Muscle of leg (tissue), 3 donors: ENCODE measurements at regions not wholly inside any gene's neighbourhood (a gene's known extent, or its start where the extent isn't known, plus 50 kb on each side); places are given as distances from the start of the nearest gene placed in this dataset.
"Not testable (repeated sequence)": the region's sequence is repeated elsewhere in the genome, so short reads cannot be mapped to it uniquely, and the experiment has no call there.

ENCODE experiments used
- DNase-seq: peaks from one replicate; pipeline ENCODE4 v3.0.0; 2013
- H3K27ac ChIP-seq: one replicate; pipeline ENCODE4 v1.5.1; 2013; ENCODE audit warnings: mild to moderate bottlenecking, low read length, control low read depth
- H3K27me3 ChIP-seq: one replicate; pipeline ENCODE4 v1.6.1; 2013; ENCODE audit warnings: low read length; ENCODE audit not compliant: control insufficient read depth, insufficient read depth
- H3K36me3 ChIP-seq: one replicate; pipeline ENCODE4 v1.6.1; 2013; ENCODE audit warnings: low read length; ENCODE audit not compliant: control insufficient read depth, insufficient read depth
- H3K4me1 ChIP-seq: one replicate; pipeline ENCODE4 v1.6.1; 2013; ENCODE audit warnings: low read length; ENCODE audit not compliant: control insufficient read depth, insufficient read depth
- H3K4me3 ChIP-seq: one replicate; pipeline ENCODE4 v1.5.1; 2013; ENCODE audit warnings: low read length, control low read depth
- H3K9me3 ChIP-seq: replicated peaks from 2 replicates; pipeline ENCODE4 v1.6.1; 2013; ENCODE audit warnings: low read depth, low read length; ENCODE audit not compliant: control insufficient read depth
- WGBS: methylation state at CpG from one replicate; pipeline ENCODE4 v1.1.5; 2013; ENCODE audit warnings: missing lambda C conversion rate; ENCODE audit not compliant: insufficient coverage; 5-methylcytosine and 5-hydroxymethylcytosine counted together

DNA sequence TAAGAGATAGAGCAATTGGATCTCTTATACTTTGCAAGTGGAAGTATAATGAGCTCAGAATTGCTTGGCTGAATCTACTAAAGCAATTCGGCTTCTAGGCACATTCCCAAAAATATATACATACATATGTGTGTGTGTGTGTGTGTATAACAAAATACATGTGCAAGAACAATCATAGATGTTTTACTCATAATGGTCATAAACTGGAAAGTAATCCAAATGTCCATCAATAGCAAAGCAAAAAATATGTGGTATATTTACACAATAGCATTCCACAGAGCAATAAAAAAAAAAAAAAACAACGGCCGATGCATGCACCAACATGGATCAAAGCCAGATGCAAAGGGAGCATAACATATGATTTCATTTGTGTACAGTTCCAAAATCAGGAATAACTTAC, 707.9 kb downstream of the RFPL4B start:
- WGBS: no CpG with 5 or more reads among the region's 3 CpGs
- H3K27ac ChIP-seq: no peak overlapping the region
- peaks cover 2% of the 10 kb centered on the region for H3K4me1 ChIP-seq
- H3K4me3 ChIP-seq: no peak overlapping the region
- H3K9me3 ChIP-seq: peaks cover 5% of the 10 kb centered on the region
- peak; percentile 88 for DNase-seq
- H3K27me3 ChIP-seq: no peaks in the 10 kb centered on the region
- no peaks in the 10 kb centered on the region for H3K36me3 ChIP-seq

DNA sequence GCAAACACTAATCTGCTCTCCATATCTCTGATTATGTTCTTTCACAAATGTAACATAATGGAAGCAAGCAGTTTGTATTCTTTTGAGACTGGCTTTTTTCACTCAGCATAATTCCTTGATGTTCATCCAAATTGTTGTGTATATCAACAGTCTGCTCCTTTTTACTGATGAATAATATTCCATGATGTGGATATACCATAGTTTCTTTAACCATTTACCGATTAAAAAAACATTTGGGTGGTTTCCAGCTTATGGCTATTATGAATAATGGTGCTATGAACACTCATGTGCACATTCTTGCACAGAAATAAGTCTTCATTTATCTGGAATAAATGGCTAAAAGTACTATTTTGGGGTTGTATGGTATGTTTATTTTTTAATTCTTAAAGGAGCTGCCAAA, 708.9 kb downstream of the RFPL4B start:
- DNase-seq: no peak
- Histone ChIP-seq H3K4me1 (peaks cover under 1% of the 10 kb centered on the region), H3K4me3 (no peak overlapping the region), H3K9me3 (peaks cover 5% of the 10 kb centered on the region), H3K36me3 (no peaks in the 10 kb centered on the region), H3K27ac (no peak overlapping the region), H3K27me3 (no peaks in the 10 kb centered on the region)
- no CpG with 5 or more reads among the region's 1 CpG for WGBS

DNA sequence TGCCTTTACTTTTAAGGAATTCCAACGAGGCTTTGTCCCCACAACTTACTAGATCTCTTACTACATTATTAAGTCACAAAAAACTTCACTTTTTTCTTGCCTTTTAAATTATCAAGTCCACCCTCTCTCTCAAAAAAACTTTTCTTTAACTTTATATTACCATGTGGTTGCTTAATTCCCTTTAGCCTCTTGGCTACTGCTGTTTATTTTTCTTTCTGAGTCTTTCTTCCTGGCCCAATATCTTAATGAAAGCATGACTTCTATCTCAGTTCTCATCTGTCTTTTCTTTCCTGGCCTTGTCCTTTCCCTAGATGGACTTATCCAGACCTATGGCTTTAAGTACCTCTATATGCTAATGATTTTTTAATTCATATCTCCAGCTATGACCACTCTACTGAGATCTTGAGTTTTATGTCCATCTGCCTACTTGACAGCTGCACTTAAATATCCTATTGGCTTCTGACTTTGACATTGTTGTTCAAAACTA, 710.5 kb downstream of the RFPL4B start:
- Histone ChIP-seq H3K27me3 (no peaks in the 10 kb centered on the region), H3K4me1 (no peaks in the 10 kb centered on the region), H3K27ac (no peak overlapping the region), H3K9me3 (peaks cover 5% of the 10 kb centered on the region), H3K36me3 (no peaks in the 10 kb centered on the region), H3K4me3 (no peak overlapping the region)
- WGBS: 67% methylated on average over 1 of the region's 1 CpG
- no peak for DNase-seq

DNA sequence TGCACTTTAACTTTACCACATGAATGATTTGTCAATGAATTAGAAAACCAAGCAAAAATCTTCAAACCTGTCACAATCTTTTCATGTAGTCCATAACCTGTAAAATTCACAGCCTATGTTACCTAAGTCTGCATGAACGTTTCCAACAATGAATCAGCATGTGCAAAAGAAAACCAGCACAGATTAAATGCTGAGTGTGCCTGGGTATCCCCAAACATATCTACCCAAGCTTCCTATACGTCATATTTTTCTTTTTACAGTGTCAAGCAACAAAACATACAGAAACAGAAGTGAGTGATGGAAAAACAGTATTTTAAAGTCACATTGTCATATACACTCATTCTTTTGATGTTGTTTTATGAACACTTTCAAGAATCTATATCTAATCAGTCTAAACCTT, 713.5 kb downstream of the RFPL4B start:
- no peak for DNase-seq
- no CpG with 5 or more reads among the region's 2 CpGs for WGBS
- H3K27me3 ChIP-seq: no peaks in the 10 kb centered on the region

DNA sequence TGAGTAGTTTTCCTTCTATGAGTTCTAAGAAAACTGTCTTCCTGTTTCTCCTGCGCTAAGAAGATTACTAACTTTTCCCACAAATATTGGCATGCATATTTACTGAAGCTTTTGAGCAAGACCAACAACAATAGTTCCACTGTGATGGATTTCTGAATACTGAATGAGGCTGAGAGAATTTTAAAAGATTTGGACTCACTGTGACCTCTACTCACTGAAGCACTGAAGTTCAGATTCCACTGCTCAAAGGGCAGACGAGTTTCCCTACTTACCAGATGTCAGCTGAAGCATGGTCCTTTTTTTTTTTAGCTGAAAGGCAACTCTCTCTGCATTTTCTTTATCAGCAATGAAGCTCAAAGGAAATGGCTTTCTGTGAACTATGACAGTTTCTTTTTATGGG, 718.5 kb downstream of the RFPL4B start:
- H3K27me3 ChIP-seq: no peaks in the 10 kb centered on the region
- WGBS: no CpG with 5 or more reads among the region's 2 CpGs
- peak; percentile 85 for DNase-seq
- peak overlapping the region; percentile 16 for H3K27ac ChIP-seq
- no peaks in the 10 kb centered on the region for H3K4me1 ChIP-seq
- no peaks in the 10 kb centered on the region for H3K36me3 ChIP-seq
- no peak overlapping the region for H3K4me3 ChIP-seq
- H3K9me3 ChIP-seq: no peaks in the 10 kb centered on the region

More for the DNA sequence above, 713.5 kb downstream of the RFPL4B start:
- Histone ChIP-seq H3K9me3 (peaks cover 5% of the 10 kb centered on the region), H3K36me3 (no peaks in the 10 kb centered on the region), H3K4me3 (no peak overlapping the region), H3K27ac (no peak overlapping the region), H3K4me1 (no peaks in the 10 kb centered on the region)

DNA sequence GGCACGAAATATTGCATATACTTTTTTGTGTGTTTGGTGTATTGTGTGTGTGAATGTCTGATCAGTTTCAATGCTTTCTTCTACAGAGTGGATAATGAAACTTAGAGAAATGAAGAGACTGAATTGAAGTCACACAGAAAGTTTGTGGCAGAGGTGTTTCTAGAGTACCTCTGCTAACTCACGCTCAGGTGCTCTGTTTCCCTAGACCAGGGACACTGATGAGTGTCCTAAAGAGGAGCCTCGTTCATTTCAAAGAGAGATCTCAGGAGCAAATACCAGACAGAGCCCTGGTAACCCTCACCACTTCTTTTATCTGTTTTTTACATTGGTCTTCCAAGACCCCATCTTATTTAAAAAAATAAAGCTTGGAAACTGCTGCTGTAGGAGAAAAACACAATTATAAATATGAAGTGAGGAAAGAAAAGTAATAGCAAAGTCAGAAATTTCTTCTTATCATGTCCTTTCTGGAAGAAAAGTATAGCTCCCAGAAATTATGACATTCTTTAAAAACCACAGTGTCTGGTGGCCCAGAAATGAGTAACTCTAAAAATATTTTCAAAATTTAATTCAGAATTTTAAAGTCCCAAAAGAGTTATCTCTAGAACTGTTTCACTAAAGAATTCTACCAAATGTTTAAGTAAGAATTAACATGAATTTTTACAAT, 720.6 kb downstream of the RFPL4B start:
- WGBS: 83% methylated on average over 1 of the region's 3 CpGs
- Histone ChIP-seq H3K4me1 (no peaks in the 10 kb centered on the region), H3K36me3 (no peaks in the 10 kb centered on the region), H3K4me3 (no peak overlapping the region), H3K27me3 (no peaks in the 10 kb centered on the region), H3K9me3 (peaks cover 2% of the 10 kb centered on the region), H3K27ac (peak overlapping the region; percentile 71)
- peak; percentile 53 for DNase-seq

DNA sequence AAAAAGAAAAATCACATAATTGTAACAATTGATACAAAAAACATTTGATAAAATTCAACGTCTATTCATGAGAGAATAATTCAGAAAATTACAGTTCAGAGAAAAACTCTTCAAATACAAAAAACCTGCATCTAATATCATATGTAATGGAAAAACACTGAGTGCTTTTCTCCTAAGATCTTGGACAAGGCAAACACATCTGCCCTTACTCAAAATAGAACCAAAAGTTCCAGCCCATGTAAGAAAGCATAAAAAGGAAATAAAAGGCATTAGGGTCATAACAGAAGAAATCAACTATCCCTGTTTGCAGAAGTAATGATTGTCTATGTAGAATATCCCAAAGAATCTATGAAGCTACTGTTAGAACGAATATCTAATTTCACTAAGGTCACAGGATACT, 721.4 kb downstream of the RFPL4B start:
- Histone ChIP-seq H3K27me3 (no peaks in the 10 kb centered on the region), H3K4me1 (no peaks in the 10 kb centered on the region), H3K4me3 (no peak overlapping the region), H3K9me3 (peaks cover 2% of the 10 kb centered on the region), H3K27ac (peak overlapping the region; percentile 71), H3K36me3 (no peaks in the 10 kb centered on the region)
- WGBS: no CpG with 5 or more reads among the region's 2 CpGs
- DNase-seq: peak; percentile 95

DNA sequence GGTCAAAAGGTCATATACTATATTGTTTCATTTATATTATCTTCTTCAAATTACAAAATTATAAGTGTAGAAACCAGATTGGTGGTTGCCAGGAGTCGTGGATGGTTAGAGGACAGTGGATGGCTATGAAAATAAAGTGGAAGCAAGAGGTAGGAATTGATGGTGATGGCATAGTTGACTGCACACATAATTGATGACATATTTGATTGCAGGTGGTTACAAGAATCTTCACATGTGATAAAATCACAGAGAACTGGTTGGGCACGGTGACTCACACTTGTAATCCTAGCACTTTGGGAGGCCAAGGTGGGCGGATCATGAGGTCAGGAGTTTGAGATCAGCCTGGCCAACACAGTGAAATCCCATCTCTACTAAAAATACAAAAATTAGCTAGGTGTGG, 723.6 kb downstream of the RFPL4B start:
- WGBS: 58% methylated on average over 2 of the region's 3 CpGs

DNA sequence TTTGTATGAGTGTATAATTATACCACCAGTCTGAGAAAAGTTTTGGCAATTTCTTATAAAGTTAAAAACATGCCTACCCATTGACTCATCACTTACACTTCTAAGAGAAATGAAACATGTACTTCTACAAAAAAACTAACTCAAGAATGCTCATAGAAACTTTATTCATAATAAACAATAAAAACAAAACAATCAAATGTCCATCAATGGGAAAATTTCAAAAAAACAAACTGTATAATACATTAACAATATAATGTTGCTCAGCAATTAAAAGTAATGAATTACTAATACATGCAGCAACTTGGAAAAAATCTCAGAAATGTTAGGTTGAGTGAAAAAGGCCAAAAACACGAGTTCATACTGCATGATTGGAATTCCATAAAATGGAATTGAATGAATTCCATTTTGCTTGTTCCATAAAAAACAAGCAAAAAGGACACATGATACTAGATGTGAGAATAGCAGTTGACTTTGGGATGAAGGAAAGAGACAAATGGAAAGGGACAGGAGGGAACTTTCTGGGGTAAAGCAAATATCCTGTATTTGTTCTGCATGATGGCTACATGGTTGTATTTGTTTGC, 726.6 kb downstream of the RFPL4B start:
- H3K4me1 ChIP-seq: no peaks in the 10 kb centered on the region
- H3K9me3 ChIP-seq: peaks cover 2% of the 10 kb centered on the region
- no peak overlapping the region for H3K4me3 ChIP-seq
- H3K27me3 ChIP-seq: no peaks in the 10 kb centered on the region
- no CpG with 5 or more reads among the region's 1 CpG for WGBS
- no peaks in the 10 kb centered on the region for H3K36me3 ChIP-seq
- peak; percentile 63 for DNase-seq
- H3K27ac ChIP-seq: no peak overlapping the region

More for the DNA sequence above, 723.6 kb downstream of the RFPL4B start:
- DNase-seq, H3K27me3 ChIP-seq, H3K27ac ChIP-seq, H3K36me3 ChIP-seq, H3K9me3 ChIP-seq, H3K4me3 ChIP-seq, H3K4me1 ChIP-seq: not testable (repeated sequence)

DNA sequence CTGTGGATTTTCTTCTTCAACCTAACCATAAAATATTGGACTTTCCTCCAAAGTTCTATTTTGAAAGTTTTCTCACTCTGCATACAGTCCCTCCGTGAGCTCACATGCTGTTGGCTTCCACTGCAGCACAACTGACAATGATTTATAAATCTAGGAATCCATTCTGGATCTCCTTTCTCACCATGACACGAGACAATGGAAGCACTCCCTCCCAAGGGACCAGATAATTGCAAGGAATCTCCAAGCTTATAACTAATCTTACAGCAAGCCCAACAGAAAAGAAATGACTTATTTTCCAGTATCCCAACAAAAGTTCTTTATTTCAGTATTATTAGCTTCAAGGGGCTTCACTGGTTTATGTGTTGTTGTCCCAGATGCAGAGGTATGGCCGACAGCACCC, 729.0 kb downstream of the RFPL4B start:
- H3K27me3 ChIP-seq: no peaks in the 10 kb centered on the region
- 28% methylated on average over 2 of the region's 3 CpGs for WGBS
- H3K9me3 ChIP-seq: peaks cover 2% of the 10 kb centered on the region
- no peaks in the 10 kb centered on the region for H3K36me3 ChIP-seq
- H3K27ac ChIP-seq: no peak overlapping the region
- DNase-seq: peak; percentile 53
- no peaks in the 10 kb centered on the region for H3K4me1 ChIP-seq
- no peak overlapping the region for H3K4me3 ChIP-seq
